ENCODE measurements at regions not wholly inside any gene's neighbourhood (a gene's known extent, or its start where the extent isn't known, plus 50 kb on each side); places are given as distances from the start of the nearest gene placed in this dataset.

DNA sequence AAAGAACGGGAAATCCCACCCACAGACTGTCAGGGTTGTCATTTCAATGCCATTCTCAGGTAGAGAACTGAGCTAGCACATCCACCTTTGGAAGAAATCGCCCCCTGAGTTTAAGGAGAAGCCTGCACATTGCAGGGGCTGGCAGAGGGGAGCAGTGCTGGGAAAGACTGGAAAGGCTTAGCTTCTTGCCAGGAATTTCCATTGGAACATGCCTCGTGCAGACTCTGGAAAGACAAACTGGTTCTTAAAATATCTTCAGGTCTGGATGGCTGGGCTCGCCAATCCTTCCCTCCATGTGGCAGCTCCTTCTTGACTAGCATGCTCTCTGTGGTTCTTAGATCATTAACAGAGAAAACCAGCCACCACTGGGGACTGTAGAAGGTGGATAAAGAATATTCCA, 414.1 kb downstream of the TSHZ3 start:
- no peak for TF ChIP-seq CTCF (IDR thresholded peaks at IDR 0.05)
- TF ChIP-seq POLR2A (IDR thresholded peaks at IDR 0.05) = no peak

Data from body of pancreas (tissue), 4 donors.